GM19023 (cell line): ENCODE measurements at regions not wholly inside any gene's neighbourhood (a gene's known extent, or its start where the extent isn't known, plus 50 kb on each side); places are given as distances from the start of the nearest gene placed in this dataset.

Experiments
- ATAC-seq: cut with Tn5 transposase; IDR thresholded peaks from one replicate; pipeline ENCODE4 v1.9.1; 2021; ENCODE audit warnings: mild to moderate bottlenecking, moderate library complexity; ENCODE audit not compliant: unreplicated experiment

DNA sequence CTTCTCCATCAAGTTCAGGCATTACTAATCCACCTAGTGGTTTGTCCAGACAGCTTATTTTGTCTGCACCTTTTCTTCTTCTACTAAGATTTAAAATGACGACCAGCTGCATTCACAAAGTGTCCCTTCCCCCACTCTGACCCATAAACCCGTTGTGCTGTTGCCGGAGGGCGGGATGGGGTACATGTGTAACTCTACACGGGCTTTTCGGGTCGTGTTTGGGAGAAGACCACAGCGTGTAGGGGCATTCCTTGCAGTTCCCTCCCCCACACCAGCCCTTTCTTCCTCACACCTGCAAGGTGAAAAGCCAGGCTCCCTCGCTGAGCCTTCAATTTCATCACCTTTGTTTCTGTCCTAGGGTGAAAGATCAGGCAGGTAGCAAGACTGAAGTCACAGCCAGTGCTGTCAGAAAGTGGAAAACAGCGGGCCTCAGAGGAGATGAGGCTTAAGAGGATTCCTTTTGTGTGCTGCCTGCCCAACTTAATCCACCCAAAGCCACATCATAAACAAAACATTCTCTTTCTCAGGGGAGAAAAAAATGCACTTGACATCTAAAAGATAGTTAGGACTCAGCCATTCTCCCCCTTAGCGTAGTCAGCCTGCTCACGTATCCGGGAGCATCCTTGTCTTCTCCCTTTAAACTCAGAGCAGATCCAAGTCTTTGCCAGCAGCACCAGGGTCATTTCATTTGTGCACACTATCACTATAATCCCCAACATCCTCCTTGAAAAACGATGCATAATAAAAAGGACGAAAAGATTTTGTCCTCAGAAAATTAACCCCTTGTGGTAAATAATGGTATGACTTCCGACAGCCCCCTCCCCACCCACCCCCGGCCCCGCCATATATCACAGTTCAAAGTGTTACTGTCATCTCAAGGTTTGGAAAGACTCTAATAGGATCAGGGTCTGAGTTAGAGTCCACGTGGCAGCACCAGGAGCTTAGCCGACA, 599.0 kb downstream of the RAB28 start:
- ATAC-seq, result no peak

GRCh38 chr4:12881945-12882584, 602.1 kb downstream of the RAB28 start:
- ATAC-seq, result no peak

DNA sequence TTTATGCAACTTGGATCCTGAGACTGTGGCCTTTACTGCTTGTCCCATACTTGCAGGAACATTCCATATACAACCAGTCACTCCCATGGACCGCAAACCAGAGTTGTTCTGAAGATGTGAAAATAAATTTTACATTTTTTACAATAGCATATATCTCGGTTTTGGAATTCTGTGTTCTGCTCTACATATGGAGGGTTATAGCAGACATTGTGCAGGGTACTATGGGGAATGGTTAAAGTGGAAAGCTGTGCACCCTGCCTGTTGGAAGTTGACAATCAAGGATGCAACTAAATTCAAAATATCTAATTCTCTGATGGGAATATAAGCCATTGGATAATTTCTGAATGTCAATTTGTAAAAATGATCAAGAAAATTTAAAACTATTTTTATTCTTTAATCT, 603.3 kb downstream of the RAB28 start:
- ATAC-seq, result no peak

- ATAC-seq, result no peak
Measured at GRCh38 chr4:12879496-12879895, 604.6 kb downstream of the RAB28 start.

- no peak for ATAC-seq
Measured at GRCh38 chr4:12875640-12876243, 608.4 kb downstream of the RAB28 start.

- no peak for ATAC-seq
Measured at GRCh38 chr4:12873351-12873750, 610.8 kb downstream of the RAB28 start.

- ATAC-seq, result no peak
Measured at GRCh38 chr4:12861422-12861821, 622.7 kb downstream of the RAB28 start.

DNA sequence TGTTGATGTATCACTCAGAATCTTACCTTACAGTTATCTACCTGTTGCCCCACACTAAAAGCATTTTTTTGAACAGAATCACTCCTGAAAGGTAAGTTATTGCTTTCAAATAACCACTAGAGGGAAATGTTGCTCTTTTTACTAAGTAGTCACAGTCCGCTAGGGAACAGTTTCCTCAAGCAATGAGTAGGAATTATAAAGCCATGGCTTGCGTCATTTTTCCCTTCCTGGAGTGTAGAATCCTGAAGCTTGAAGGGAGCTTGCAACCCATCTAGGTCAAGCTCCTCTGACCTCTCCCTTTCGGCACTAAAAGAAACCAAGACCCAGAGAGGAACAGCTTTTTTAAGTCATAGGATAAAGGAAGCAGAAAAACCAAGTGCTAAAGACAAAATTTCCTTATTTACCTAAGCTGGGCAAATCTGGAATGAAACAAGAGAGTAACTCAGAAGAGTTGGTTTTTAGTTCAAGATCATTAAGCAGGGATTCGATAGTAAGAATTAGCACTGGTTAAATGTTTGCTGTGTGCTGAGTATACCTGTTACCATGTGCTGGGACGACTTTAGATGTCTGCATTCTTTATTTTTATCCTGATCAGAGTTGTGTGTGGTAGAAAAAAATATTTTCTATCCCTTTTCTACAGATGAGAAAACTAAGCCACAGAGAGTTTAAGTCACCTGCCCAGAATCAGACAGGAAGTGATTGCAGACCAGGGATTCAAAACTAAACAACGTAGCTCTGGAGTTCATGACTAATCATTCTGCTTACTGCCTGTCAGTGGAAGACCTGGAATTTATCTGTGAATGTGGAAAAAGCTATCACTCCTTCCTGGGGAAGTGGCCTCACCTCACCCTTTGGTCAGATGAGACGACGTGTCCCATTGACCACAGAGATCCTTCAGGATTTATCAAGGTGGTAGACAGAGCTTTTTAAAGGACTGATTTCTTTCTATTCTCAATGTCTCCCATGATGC, 631.5 kb downstream of the RAB28 start:
- no peak for ATAC-seq

GRCh38 chr4:12846368-12846767, 637.8 kb downstream of the RAB28 start:
- ATAC-seq, result no peak

DNA sequence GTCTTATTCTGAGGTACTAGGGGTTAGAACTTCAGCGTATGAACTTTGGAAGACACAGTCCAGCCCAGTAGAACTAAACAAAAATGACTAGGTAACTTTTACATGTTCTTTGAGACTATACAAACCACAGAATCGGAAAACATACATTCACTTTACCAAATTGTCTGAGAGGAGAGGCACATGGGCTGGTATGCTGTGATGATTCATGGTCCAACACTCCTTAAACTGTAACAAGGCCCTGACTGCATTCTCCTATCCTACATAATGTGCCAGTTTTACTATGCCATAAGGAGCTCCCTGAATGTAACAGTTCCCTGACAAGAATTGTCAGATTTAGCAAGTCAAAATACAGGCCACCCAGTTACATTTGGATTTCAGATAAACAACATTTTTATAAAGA, 640.0 kb downstream of the RAB28 start:
- no peak for ATAC-seq

- no peak for ATAC-seq
Measured at GRCh38 chr4:12827966-12828365, 656.2 kb downstream of the RAB28 start.

- ATAC-seq, result no peak
Measured at GRCh38 chr4:12791536-12791935, 692.6 kb downstream of the RAB28 start.

DNA sequence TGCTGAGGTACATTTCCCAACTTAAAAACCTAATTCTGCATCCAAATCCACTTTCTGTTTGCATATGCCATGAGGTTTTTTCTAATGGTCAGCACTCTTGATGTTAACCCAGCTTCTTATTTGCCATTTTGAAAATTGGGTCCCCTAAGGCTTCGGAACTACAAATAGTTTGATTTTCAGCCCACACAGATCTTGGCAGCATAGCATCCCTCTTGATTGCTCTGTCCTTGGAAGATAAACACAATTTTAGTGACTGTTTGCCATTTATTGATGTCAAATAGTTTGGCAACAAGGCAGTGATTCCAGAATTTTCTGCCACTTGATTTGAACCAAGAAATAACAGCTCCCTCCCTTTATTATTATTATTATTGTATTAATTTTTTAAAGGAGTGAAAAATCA, 696.9 kb downstream of the RAB28 start:
- ATAC-seq, result no peak

GRCh38 chr4:12778706-12779105, 705.4 kb downstream of the RAB28 start:
- no peak for ATAC-seq

- no peak for ATAC-seq
Measured at GRCh38 chr4:12778191-12778590, 705.9 kb downstream of the RAB28 start.

GRCh38 chr4:12770351-12770750, 713.8 kb downstream of the RAB28 start:
- no peak for ATAC-seq

- ATAC-seq, result no peak
Measured at GRCh38 chr4:12761694-12762093, 722.4 kb downstream of the RAB28 start.

DNA sequence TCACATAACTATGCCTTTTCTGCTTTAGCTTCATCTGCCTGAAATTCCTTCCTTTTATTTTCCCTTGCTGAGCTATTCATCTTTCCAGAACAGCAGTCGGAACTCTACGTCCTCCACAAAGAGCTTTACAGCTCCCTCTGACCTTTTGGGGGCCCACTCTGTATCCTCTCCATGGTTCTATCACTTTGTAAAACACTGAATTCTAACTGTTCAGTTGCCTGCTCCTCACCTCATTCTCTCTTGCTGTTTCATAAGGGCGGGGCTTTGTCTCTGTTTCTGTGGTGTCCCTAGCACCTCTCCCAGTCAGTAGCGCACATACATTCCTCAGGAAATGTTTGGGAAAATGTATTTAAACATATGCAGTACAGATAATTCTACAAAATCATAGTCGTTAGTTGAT, 737.0 kb downstream of the RAB28 start:
- no peak for ATAC-seq

DNA sequence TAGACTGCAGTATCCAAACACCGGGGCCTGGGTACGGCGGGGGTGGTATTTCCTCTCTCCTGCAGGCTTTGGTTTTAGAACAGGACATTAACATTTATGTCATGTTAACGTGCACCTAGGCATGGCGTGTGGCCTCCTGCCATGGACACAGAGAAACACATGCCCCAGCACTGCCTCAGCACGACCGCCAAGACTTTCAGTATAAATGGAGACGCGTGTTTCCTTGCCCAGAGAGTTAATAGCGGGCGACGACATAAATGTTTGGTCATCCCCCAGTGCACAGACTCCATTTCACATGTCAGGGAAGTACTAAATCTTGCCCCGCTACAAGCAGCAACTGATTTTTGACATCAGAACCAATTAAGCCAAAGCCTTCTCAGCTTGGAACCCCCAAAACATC, 737.9 kb downstream of the RAB28 start:
- no peak for ATAC-seq

DNA sequence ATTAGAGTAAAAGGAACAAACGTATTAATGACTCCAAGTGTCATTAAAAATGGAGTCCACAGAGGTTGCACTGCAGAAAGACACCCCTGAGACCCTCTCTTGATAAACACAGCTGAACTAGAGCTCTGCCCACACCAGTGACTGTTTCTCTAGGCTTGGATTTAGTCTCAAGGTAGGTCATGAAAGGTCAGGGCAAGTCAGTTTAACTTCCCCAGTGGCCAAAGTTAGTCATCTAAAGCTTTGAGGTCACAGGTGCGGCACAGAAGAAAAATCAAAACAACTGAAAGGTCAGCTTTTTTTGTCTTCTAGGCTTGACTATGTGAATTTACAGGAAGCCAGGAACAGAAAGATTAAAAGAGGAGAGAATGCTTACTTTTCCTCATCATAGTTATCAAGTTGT, 749.6 kb downstream of the RAB28 start:
- no peak for ATAC-seq

DNA sequence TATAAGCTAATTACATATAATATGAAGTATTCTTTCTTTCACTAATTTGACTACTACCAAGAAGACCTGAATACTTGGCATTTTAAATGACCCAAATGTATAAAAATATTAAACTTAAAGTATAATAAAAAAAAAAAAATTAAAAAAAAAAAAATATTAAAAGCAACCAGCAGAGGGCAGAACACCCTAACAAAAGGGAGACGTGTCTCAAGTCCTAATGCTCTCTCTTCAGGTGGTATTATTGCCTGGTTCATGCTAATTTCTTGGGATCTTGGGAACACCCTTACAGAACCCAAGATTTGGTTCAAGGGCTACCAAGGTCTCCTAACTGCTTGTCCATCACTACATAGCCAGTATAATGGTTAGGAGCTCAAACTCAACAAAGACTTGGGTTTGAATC, 754.8 kb downstream of the RAB28 start:
- no peak for ATAC-seq
